SK-N-SH treated with all-trans-retinoic acid at 6 μM for 48 hours (cell line): ENCODE measurements at regions not wholly inside any gene's neighbourhood (a gene's known extent, or its start where the extent isn't known, plus 50 kb on each side); places are given as distances from the start of the nearest gene placed in this dataset.

ENCODE experiments used
- ZFP30 ChIP-seq: fragments of 450-650 bp; formaldehyde crosslinking; IDR thresholded peaks from 2 replicates; pipeline ENCODE4 v1.5.0; 2022; ENCODE audit warnings: mild to moderate bottlenecking, moderate library complexity
- ZNF8 ChIP-seq: fragments of 450-650 bp; formaldehyde crosslinking; IDR thresholded peaks from 2 replicates; pipeline ENCODE4 v1.5.0; 2020; ENCODE audit warnings: mild to moderate bottlenecking, moderate library complexity

DNA sequence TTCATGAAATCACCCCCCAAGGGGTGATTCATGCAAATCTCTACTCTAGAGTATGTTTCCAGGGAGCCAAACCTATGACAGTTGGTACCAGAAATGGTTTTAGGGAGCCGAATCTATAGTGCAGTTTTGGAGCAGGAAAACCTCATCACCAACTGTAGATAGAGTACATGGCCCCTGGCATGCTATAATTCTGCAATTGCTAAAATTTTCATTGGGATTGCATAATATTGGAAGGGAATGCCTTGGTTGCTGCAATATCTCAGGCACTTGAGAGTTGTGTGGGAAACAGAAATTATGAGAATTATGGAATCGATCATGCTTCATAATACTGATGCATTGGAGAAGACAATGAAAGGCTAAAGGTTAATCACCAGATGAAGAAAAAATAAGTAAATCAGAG is 148.2 kb upstream of the PLPPR1 start:
- no peak for TF ChIP-seq ZFP30 (CRISPR knock-in tag)
- TF ChIP-seq ZNF8 (CRISPR knock-in tag), result no peak
